ENCODE measurements at regions not wholly inside any gene's neighbourhood (a gene's known extent, or its start where the extent isn't known, plus 50 kb on each side); places are given as distances from the start of the nearest gene placed in this dataset.

- no peak for FAIRE-seq
- Histone ChIP-seq H2AFZ (ENCODE audit: low read length) (no peak overlapping the region), H2BK20ac (ENCODE audit: low read length) (no peak overlapping the region), H3K36me3 (ENCODE audit: control insufficient read depth in 2 of 4, insufficient read depth in 4 of 4, low read length in 3 of 4) (no peaks in the 10 kb centered on the region; a peak in 1 of 8 replicates), H3K14ac (ENCODE audit: insufficient read length) (no peak overlapping the region), H2AK5ac (ENCODE audit: low read depth, low read length) (no peak overlapping the region), H3K23me2 (ENCODE audit: low read depth, low read length) (no peaks in the 10 kb centered on the region), H3K9ac (replicated peaks in 1 of 4; ENCODE audit: extremely low read depth in 1 of 4, low read depth in 3 of 4, low read length in 3 of 4) (no peak overlapping the region), H4K5ac (ENCODE audit: insufficient read length, low read depth, low read length) (no peak overlapping the region), H3K4me2 (ENCODE audit: insufficient read depth in 1 of 2, low read depth in 2 of 2, low read length in 2 of 2) (no peak overlapping the region), H2BK5ac (ENCODE audit: low read depth, low read length) (no peak overlapping the region), H2BK12ac (ENCODE audit: low read depth, low read length) (no peak overlapping the region), H3K27ac (ENCODE audit: low read depth, low read length) (no peak overlapping the region), H3K4me1 (replicated peaks in 1 of 4; ENCODE audit: control insufficient read depth in 3 of 4, insufficient read depth in 4 of 4, low read length in 3 of 4) (no peaks in the 10 kb centered on the region), H3K27me3 (replicated peaks in 1 of 4; ENCODE audit: control insufficient read depth in 3 of 4, extremely low read depth in 1 of 4, insufficient read depth in 3 of 4, low read length in 3 of 4) (no peaks in the 10 kb centered on the region), H3K9me3 (ENCODE audit: insufficient read depth in 2 of 2, low read depth in 1 of 2, low read length in 1 of 2) (peaks cover 4% of the 10 kb centered on the region in 2 experiments), H3K4me3 (ENCODE audit: extremely low read depth in 1 of 4, insufficient read depth in 2 of 4, low read depth in 3 of 4, low read length in 4 of 4) (no peak overlapping the region), H3K4ac (replicated peaks; ENCODE audit: insufficient read length, low read depth, low read length) (no peak overlapping the region), H3K79me1 (ENCODE audit: low read depth, low read length) (no peaks in the 10 kb centered on the region), H3K23ac (ENCODE audit: insufficient read length) (no peak overlapping the region), H2BK15ac (ENCODE audit: low read length) (no peak overlapping the region), H4K20me1 (replicated peaks in 1 of 2; ENCODE audit: control insufficient read depth in 1 of 2, insufficient read depth in 2 of 2, low read length in 2 of 2) (no peaks in the 10 kb centered on the region), H3K79me2 (ENCODE audit: control insufficient read depth in 1 of 2, insufficient read depth in 2 of 2, low read length in 2 of 2) (no peaks in the 10 kb centered on the region), H3K56ac (replicated peaks; ENCODE audit: insufficient read length, low read depth, low read length) (no peak overlapping the region), H4K8ac (ENCODE audit: extremely low read depth, insufficient read depth, low read length) (no peak overlapping the region), H3K18ac (ENCODE audit: extremely low read depth, low read length) (no peak overlapping the region), H4K91ac (replicated peaks; ENCODE audit: insufficient read length, low read length) (no peak overlapping the region), H2BK120ac (replicated peaks; ENCODE audit: low read depth, low read length) (no peak overlapping the region)
- CTCF ChIA-PET (ENCODE audit: partially characterized antibody), result interaction anchor here (1.2 to 1.3 kb wide), 2 partner anchors 10 to 21 kb away, joined by 3 to 4 read pairs; no protein-coding TSS in a partner anchor
- no peak for DNase-seq (ENCODE audit: low read depth in 1 of 2, low spot score in 2 of 2)
- WGBS, 2 experiments (ENCODE audit: extremely low coverage in 1 of 2, insufficient coverage in 1 of 2, insufficient read length in 1 of 2, insufficient replicate concordance in 2 of 2, low coverage in 1 of 2, low lambda C conversion rate in 2 of 2, missing lambda C conversion rate in 1 of 2), result 94% methylated on average over 2 of the region's 2 CpGs; no CpG with 5 or more reads in 1 of the 2 experiments
- TF ChIP-seq TBP (IDR thresholded peaks at IDR 0.05; ENCODE audit: low read depth, low read length), result no peak
- no peak for TF ChIP-seq EP300 (IDR thresholded peaks at IDR 0.05; ENCODE audit: borderline replicate concordance in 1 of 2, low read depth in 2 of 2, low read length in 2 of 2)
- no peak for TF ChIP-seq KDM5A (IDR thresholded peaks at IDR 0.05; ENCODE audit: low read length)
- no peak for TF ChIP-seq EZH2 (IDR thresholded peaks at IDR 0.05; ENCODE audit: low read depth, low read length, severe bottlenecking)
- TF ChIP-seq NANOG (IDR thresholded peaks at IDR 0.05; ENCODE audit: insufficient read depth, low read depth, low read length, poor library complexity, severe bottlenecking), result no peak
- POLR2A ChIA-PET (ENCODE audit: partially characterized antibody), result no interaction called here
Measured at GRCh38 chr13:44098559-44098958, 218.9 kb downstream of the LACC1 start.
